HepG2 (cell line): ENCODE measurements at regions not wholly inside any gene's neighbourhood (a gene's known extent, or its start where the extent isn't known, plus 50 kb on each side); places are given as distances from the start of the nearest gene placed in this dataset.

ENCODE experiments used
- CEBPB ChIP-seq: IDR thresholded peaks from 2 replicates; pipeline ENCODE4 v1.6.1; 2011; ENCODE audit warnings: low read depth, low read length, improper control_type of control experiment, borderline replicate concordance
- HDAC6 ChIP-seq: fragments of 200-600 bp; sonication (generic); IDR thresholded peaks from 2 replicates; pipeline ENCODE4 v1.7.0; 2017; ENCODE audit warnings: mild to moderate bottlenecking, antibody characterized with exemption, low read length, low read depth
- MAFK ChIP-seq, 2 experiments: IDR thresholded peaks in 1 of 2; conservative IDR thresholded peaks in 1 of 2; 2 replicates each; pipeline ENCODE4 v1.6.1; 2011; ENCODE audit warnings: improper control_type of control experiment in 2 of 2, low read length in 2 of 2
- SIN3A ChIP-seq: IDR thresholded peaks from 2 replicates; pipeline ENCODE4 v1.6.1; 2011; ENCODE audit warnings: low read depth, mild to moderate bottlenecking, control low read depth, low read length, borderline replicate concordance
- SP5 ChIP-seq: IDR thresholded peaks from 2 replicates; pipeline ENCODE4 v1.6.1; 2016; ENCODE audit warnings: low read depth, borderline replicate concordance
- SRF ChIP-seq: IDR thresholded peaks from 2 replicates; pipeline ENCODE4 v1.6.1; 2011; ENCODE audit warnings: mild to moderate bottlenecking, low read depth, low read length, moderate library complexity
- TCF7 ChIP-seq: sonication (generic); IDR thresholded peaks from 2 replicates; pipeline ENCODE4 v1.6.1; 2016; ENCODE audit warnings: antibody characterized with exemption, low read depth
- ZSCAN30 ChIP-seq: sonication (generic); formaldehyde crosslinking; IDR thresholded peaks from 2 replicates; pipeline ENCODE4 v1.5.0; 2020; ENCODE audit warnings: mild to moderate bottlenecking, missing genetic modification reagents
- TF ChIP-seq, protein P1 (sequence below), 2 experiments: sonication (generic) in 1 of 2; formaldehyde crosslinking in 1 of 2; IDR thresholded peaks; 2 replicates each; pipeline versions ENCODE4 v1.4.0 to v1.6.1; 2018 to 2020; ENCODE audit warnings: missing genetic modification reagents in 2 of 2, borderline replicate concordance in 1 of 2, low read depth in 1 of 2, mild to moderate bottlenecking in 1 of 2, missing biosample characterization in 1 of 2
- TF ChIP-seq, protein P2 (sequence below): sonication (generic); formaldehyde crosslinking; IDR thresholded peaks from 2 replicates; pipeline ENCODE4 v1.5.0; 2020; ENCODE audit warnings: mild to moderate bottlenecking, missing genetic modification reagents, moderate library complexity

GRCh38 chr7:46397591-46397990, 476.5 kb upstream of the IGFBP3 start:
- TF ChIP-seq ZSCAN30 (CRISPR knock-in tag) = no peak
- TF ChIP-seq, protein P1, sequence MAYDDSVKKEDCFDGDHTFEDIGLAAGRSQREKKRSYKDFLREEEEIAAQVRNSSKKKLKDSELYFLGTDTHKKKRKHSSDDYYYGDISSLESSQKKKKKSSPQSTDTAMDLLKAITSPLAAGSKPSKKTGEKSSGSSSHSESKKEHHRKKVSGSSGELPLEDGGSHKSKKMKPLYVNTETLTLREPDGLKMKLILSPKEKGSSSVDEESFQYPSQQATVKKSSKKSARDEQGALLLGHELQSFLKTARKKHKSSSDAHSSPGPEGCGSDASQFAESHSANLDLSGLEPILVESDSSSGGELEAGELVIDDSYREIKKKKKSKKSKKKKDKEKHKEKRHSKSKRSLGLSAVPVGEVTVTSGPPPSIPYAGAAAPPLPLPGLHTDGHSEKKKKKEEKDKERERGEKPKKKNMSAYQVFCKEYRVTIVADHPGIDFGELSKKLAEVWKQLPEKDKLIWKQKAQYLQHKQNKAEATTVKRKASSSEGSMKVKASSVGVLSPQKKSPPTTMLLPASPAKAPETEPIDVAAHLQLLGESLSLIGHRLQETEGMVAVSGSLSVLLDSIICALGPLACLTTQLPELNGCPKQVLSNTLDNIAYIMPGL (CRISPR knock-in tag; IDR thresholded peaks at IDR 0.05; ENCODE audit: borderline replicate concordance in 1 of 2, low read depth in 1 of 2) = no peak
- no peak for TF ChIP-seq HDAC6
- TF ChIP-seq, protein P2, sequence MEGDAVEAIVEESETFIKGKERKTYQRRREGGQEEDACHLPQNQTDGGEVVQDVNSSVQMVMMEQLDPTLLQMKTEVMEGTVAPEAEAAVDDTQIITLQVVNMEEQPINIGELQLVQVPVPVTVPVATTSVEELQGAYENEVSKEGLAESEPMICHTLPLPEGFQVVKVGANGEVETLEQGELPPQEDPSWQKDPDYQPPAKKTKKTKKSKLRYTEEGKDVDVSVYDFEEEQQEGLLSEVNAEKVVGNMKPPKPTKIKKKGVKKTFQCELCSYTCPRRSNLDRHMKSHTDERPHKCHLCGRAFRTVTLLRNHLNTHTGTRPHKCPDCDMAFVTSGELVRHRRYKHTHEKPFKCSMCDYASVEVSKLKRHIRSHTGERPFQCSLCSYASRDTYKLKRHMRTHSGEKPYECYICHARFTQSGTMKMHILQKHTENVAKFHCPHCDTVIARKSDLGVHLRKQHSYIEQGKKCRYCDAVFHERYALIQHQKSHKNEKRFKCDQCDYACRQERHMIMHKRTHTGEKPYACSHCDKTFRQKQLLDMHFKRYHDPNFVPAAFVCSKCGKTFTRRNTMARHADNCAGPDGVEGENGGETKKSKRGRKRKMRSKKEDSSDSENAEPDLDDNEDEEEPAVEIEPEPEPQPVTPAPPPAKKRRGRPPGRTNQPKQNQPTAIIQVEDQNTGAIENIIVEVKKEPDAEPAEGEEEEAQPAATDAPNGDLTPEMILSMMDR (CRISPR knock-in tag) = no peak
- TF ChIP-seq SP5 = no peak
- no peak for TF ChIP-seq MAFK (conservative IDR thresholded peaks at IDR 0.05 in 1 of 2, IDR thresholded peaks at IDR 0.05 in 1 of 2; ENCODE audit: low read length in 2 of 2)
- no peak for TF ChIP-seq TCF7
- no peak for TF ChIP-seq CEBPB
- TF ChIP-seq SIN3A = no peak
- TF ChIP-seq SRF = no peak
